IMR-90 (cell line): ENCODE measurements at regions not wholly inside any gene's neighbourhood (a gene's known extent, or its start where the extent isn't known, plus 50 kb on each side); places are given as distances from the start of the nearest gene placed in this dataset.
A peak's percentile ranks its signal among the peaks of the same experiment; 100 is the strongest.

Experiments
- CEBPB ChIP-seq: IDR thresholded peaks from 2 replicates; pipeline ENCODE4 v1.6.1; 2012; ENCODE audit warnings: low read depth, low read length, improper control_type of control experiment
- CTCF ChIP-seq: conservative IDR thresholded peaks from 2 replicates; pipeline ENCODE4 v1.5.1; 2012; ENCODE audit warnings: mild to moderate bottlenecking, low read depth, low read length, improper control_type of control experiment
- ELK1 ChIP-seq: fragments of 150-350 bp; IDR thresholded peaks from 2 replicates; pipeline ENCODE4 v1.6.1; 2016; ENCODE audit warnings: low read depth, mild to moderate bottlenecking, low read length, moderate library complexity, borderline replicate concordance
- POLR2A ChIP-seq: IDR thresholded peaks from 2 replicates; pipeline ENCODE4 v1.6.1; 2012; ENCODE audit warnings: mild to moderate bottlenecking, low read depth, low read length
- SMC3 ChIP-seq: fragments of 150-350 bp; IDR thresholded peaks from 2 replicates; pipeline ENCODE4 v1.6.1; 2016; ENCODE audit warnings: low read depth, mild to moderate bottlenecking, antibody characterized with exemption, low read length, moderate library complexity

- TF ChIP-seq CEBPB (no peak), POLR2A (no peak), CTCF (0 out of 2 replicates have a peak, but pooled peaks have one; percentile 26), ELK1 (no peak), SMC3 (no peak)
Measured at GRCh38 chr14:34059925-34060650, 109.2 kb upstream of the EGLN3 start.
